Nephron (organoid): ENCODE measurements at regions not wholly inside any gene's neighbourhood (a gene's known extent, or its start where the extent isn't known, plus 50 kb on each side); places are given as distances from the start of the nearest gene placed in this dataset.
A peak's percentile ranks its signal among the peaks of the same experiment; 100 is the strongest.

ENCODE experiments used
- H3K27ac Mint-ChIP-seq, 3 experiments: 2 replicates each; pipeline ENCODE4 v1.8.0; 2020; ENCODE audit warnings: mixed read lengths in 3 of 3, mild to moderate bottlenecking in 2 of 3, moderate library complexity in 1 of 3
- H3K27me3 Mint-ChIP-seq: 2 replicates; pipeline ENCODE4 v1.8.0; 2021; ENCODE audit warnings: low read depth, mild to moderate bottlenecking, moderate library complexity, mixed read lengths
- H3K36me3 Mint-ChIP-seq: 2 replicates; pipeline ENCODE4 v1.8.0; 2020; ENCODE audit warnings: low read depth, mixed read lengths
- H3K4me1 Mint-ChIP-seq: 2 replicates; pipeline ENCODE4 v1.8.0; 2020; ENCODE audit warnings: mixed read lengths
- H3K4me3 Mint-ChIP-seq, 3 experiments: 2 replicates each; pipeline ENCODE4 v1.8.0; 2020; ENCODE audit warnings: mild to moderate bottlenecking in 3 of 3, mixed read lengths in 3 of 3, moderate library complexity in 2 of 3
- H3K9me3 Mint-ChIP-seq: 2 replicates; pipeline ENCODE4 v1.8.0; 2020; ENCODE audit warnings: mixed read lengths
- CTCF ChIP-seq, 3 experiments: fragments of 200-600 bp; sonication (generic); IDR thresholded peaks; one replicate each; pipeline ENCODE4 v1.5.0; 2021; ENCODE audit warnings: antibody characterized with exemption in 3 of 3; ENCODE audit not compliant: unreplicated experiment in 3 of 3

- no peaks in the 10 kb centered on the region for H3K36me3 Mint-ChIP-seq
Measured at GRCh38 chr22:22751043-22751603, 106.7 kb downstream of the GGTLC2 start.

GRCh38 chr22:22752199-22752555, 107.8 kb downstream of the GGTLC2 start:
- H3K36me3 Mint-ChIP-seq: no peaks in the 10 kb centered on the region
- TF ChIP-seq CTCF (IDR thresholded peaks at IDR 0.05; ENCODE audit: unreplicated experiment in 3 of 3): no peak
- no peak overlapping the region for H3K27ac Mint-ChIP-seq
- no peaks in the 10 kb centered on the region for H3K4me1 Mint-ChIP-seq
- peaks cover 17% of the 10 kb centered on the region for H3K27me3 Mint-ChIP-seq
- no peak overlapping the region for H3K4me3 Mint-ChIP-seq
- H3K9me3 Mint-ChIP-seq: no peaks in the 10 kb centered on the region

More at GRCh38 chr22:22751043-22751603, 106.7 kb downstream of the GGTLC2 start:
- H3K9me3 Mint-ChIP-seq: no peaks in the 10 kb centered on the region
- H3K27me3 Mint-ChIP-seq: peaks cover 17% of the 10 kb centered on the region
- TF ChIP-seq CTCF (IDR thresholded peaks at IDR 0.05; ENCODE audit: unreplicated experiment in 3 of 3): no peak
- no peaks in the 10 kb centered on the region for H3K4me1 Mint-ChIP-seq
- H3K27ac Mint-ChIP-seq: no peak overlapping the region
- no peak overlapping the region for H3K4me3 Mint-ChIP-seq

- no peak overlapping the region for H3K4me3 Mint-ChIP-seq
- no peaks in the 10 kb centered on the region for H3K4me1 Mint-ChIP-seq
- H3K27me3 Mint-ChIP-seq: peaks cover 17% of the 10 kb centered on the region
- H3K9me3 Mint-ChIP-seq: no peaks in the 10 kb centered on the region
- H3K36me3 Mint-ChIP-seq: no peaks in the 10 kb centered on the region
- no peak for TF ChIP-seq CTCF (IDR thresholded peaks at IDR 0.05; ENCODE audit: unreplicated experiment in 3 of 3)
- H3K27ac Mint-ChIP-seq: no peak overlapping the region
Measured at GRCh38 chr22:22752556-22753477, 108.4 kb downstream of the GGTLC2 start.

- H3K27ac Mint-ChIP-seq: no peak overlapping the region
- no peaks in the 10 kb centered on the region for H3K9me3 Mint-ChIP-seq
- H3K4me1 Mint-ChIP-seq: no peaks in the 10 kb centered on the region
- H3K4me3 Mint-ChIP-seq: no peak overlapping the region
- H3K36me3 Mint-ChIP-seq: no peaks in the 10 kb centered on the region
- peak; percentile 43 to 55 (median 53) for TF ChIP-seq CTCF (IDR thresholded peaks at IDR 0.05; ENCODE audit: unreplicated experiment in 3 of 3)
- H3K27me3 Mint-ChIP-seq: peaks cover 17% of the 10 kb centered on the region
Measured at GRCh38 chr22:22753526-22754267, 109.3 kb downstream of the GGTLC2 start.

GRCh38 chr22:22754268-22754657, 109.8 kb downstream of the GGTLC2 start:
- TF ChIP-seq CTCF (IDR thresholded peaks at IDR 0.05; ENCODE audit: unreplicated experiment in 3 of 3): no peak
- H3K27me3 Mint-ChIP-seq: peaks cover 19% of the 10 kb centered on the region
- no peaks in the 10 kb centered on the region for H3K36me3 Mint-ChIP-seq
- no peak overlapping the region for H3K4me3 Mint-ChIP-seq
- no peaks in the 10 kb centered on the region for H3K9me3 Mint-ChIP-seq
- no peaks in the 10 kb centered on the region for H3K4me1 Mint-ChIP-seq
- no peak overlapping the region for H3K27ac Mint-ChIP-seq
